HUES6 (cell line): ENCODE measurements at regions not wholly inside any gene's neighbourhood (a gene's known extent, or its start where the extent isn't known, plus 50 kb on each side); places are given as distances from the start of the nearest gene placed in this dataset.
A peak's percentile ranks its signal among the peaks of the same experiment; 100 is the strongest.

Source experiments
- H3K27ac ChIP-seq: 2 replicates; pipeline ENCODE4 v1.7.0; 2013; ENCODE audit warnings: low read depth, mild to moderate bottlenecking, low read length, inconsistent platforms
- H3K27me3 ChIP-seq: 2 replicates; pipeline ENCODE4 v1.6.1; 2013; ENCODE audit warnings: low read length; ENCODE audit not compliant: control insufficient read depth, insufficient read depth
- H3K36me3 ChIP-seq: 2 replicates; pipeline ENCODE4 v1.6.1; 2013; ENCODE audit warnings: low read length; ENCODE audit not compliant: control insufficient read depth, insufficient read depth
- H3K4me1 ChIP-seq: 2 replicates; pipeline ENCODE4 v1.6.1; 2013; ENCODE audit warnings: low read length; ENCODE audit not compliant: control insufficient read depth, insufficient read depth
- H3K4me3 ChIP-seq: 2 replicates; pipeline ENCODE4 v1.5.1; 2013; ENCODE audit warnings: low read depth, low read length
- H3K9ac ChIP-seq: one replicate; pipeline ENCODE4 v1.6.1; 2013; ENCODE audit warnings: mild to moderate bottlenecking, low read length
- H3K9me3 ChIP-seq: 2 replicates; pipeline ENCODE4 v1.6.1; 2013; ENCODE audit warnings: low read depth, low read length; ENCODE audit not compliant: control insufficient read depth, insufficient read depth

DNA sequence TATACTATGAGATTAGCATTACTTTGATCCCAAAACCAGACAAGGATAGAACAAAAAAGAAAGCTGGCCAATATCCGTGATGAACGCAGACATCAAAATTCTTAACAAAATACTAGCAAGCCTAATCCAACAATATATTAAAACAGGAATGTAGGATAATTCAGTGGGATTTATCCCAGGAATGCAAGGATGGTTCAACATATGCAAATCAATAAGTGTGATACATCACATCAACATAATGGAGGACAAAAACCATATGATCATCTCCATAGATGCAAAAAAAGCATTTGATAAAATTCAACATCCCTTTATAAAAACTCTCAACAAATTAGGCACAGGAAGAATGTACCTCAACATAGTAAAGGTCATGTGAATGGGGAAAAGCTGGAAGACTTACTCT, 158.5 kb downstream of the KCNE4 start:
- Histone ChIP-seq H3K27me3 (no peaks in the 10 kb centered on the region), H3K9me3 (peaks cover 8% of the 10 kb centered on the region), H3K9ac (no peak overlapping the region), H3K4me3 (no peak overlapping the region), H3K27ac (no peak overlapping the region), H3K4me1 (peaks cover 6% of the 10 kb centered on the region), H3K36me3 (no peaks in the 10 kb centered on the region)

DNA sequence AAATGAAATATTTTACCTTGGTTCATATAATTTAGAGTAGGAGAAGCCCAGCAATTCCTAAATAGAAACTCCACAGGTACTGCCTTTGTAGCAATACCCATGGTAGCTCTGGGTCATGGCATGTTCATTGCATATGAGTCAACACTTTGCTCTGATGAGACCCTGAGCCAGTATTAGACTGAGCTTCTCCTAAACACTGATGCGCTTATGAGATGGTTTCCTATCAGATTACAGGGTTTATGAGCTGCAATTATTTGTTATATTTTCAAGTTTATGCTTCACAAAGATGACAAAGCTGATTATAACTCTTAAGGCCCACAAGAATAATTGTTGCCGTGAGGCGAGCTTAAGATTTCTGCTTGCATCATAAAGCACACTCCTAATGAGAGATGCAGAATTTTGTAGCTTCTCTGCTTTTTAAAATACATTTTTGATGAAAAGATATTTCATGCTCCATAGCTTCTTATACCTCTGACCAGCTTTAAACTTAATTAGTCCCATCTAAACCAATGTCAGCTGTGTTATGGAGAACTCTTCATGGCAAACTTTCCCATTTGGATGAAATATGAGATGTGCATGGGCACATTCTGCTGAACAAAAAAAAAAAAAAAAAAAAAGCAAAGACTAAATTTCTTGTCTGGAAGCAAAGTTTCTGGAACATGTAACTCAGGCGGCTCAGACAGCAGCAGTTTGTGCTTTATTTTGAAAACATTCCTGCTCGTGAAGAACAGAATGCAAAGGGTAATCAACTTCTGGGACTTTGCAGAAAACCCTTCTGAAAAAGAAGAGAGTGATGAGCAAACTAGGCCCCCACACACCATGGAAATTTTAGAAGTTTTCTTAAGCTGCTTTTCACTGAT, 162.6 kb downstream of the KCNE4 start:
- H3K9ac ChIP-seq: no peak overlapping the region
- no peak overlapping the region for H3K27ac ChIP-seq
- no peaks in the 10 kb centered on the region for H3K36me3 ChIP-seq
- no peaks in the 10 kb centered on the region for H3K27me3 ChIP-seq
- no peak overlapping the region for H3K4me3 ChIP-seq
- H3K4me1 ChIP-seq: peaks cover 10% of the 10 kb centered on the region
- peaks cover 8% of the 10 kb centered on the region for H3K9me3 ChIP-seq

DNA sequence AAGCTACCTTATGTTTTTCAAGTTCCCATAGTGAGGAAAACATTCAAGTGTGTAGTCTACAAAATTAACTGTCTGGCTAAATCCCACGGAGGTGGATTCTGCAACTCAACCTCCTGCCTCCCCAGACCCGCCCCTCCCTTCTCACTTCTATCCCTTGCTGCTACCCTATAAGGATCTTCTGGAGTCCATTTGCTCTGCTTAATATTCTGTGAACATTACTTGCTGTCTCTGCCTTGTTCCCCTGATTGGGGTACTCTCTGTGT, 163.2 kb downstream of the KCNE4 start:
- H3K4me3 ChIP-seq: no peak overlapping the region
- peaks cover 6% of the 10 kb centered on the region for H3K9me3 ChIP-seq
- H3K27ac ChIP-seq: no peak overlapping the region
- H3K27me3 ChIP-seq: no peaks in the 10 kb centered on the region
- no peak overlapping the region for H3K9ac ChIP-seq
- H3K4me1 ChIP-seq: peaks cover 16% of the 10 kb centered on the region
- no peaks in the 10 kb centered on the region for H3K36me3 ChIP-seq

DNA sequence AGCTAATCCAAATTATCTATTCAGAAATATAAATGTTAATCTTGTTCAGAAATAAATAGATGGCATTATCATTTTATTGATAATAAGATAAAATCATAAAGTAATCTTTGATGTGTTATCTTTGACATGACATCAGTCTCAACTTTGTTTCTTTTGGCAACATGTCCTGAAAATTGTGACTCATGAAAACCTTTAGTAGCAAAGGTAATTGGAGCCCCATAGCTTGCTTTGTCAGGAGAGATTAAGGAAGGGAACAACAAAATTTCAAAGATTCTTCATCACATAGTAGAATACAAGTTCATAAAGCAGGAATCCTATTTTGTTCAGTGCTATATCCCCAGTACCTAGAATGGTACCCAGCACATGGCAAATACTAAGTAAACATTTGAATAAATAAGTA, 165.4 kb downstream of the KCNE4 start:
- Histone ChIP-seq H3K27ac (no peak overlapping the region), H3K9me3 (no peaks in the 10 kb centered on the region), H3K27me3 (no peaks in the 10 kb centered on the region), H3K9ac (no peak overlapping the region), H3K4me1 (peaks cover 27% of the 10 kb centered on the region), H3K36me3 (no peaks in the 10 kb centered on the region), H3K4me3 (no peak overlapping the region)

DNA sequence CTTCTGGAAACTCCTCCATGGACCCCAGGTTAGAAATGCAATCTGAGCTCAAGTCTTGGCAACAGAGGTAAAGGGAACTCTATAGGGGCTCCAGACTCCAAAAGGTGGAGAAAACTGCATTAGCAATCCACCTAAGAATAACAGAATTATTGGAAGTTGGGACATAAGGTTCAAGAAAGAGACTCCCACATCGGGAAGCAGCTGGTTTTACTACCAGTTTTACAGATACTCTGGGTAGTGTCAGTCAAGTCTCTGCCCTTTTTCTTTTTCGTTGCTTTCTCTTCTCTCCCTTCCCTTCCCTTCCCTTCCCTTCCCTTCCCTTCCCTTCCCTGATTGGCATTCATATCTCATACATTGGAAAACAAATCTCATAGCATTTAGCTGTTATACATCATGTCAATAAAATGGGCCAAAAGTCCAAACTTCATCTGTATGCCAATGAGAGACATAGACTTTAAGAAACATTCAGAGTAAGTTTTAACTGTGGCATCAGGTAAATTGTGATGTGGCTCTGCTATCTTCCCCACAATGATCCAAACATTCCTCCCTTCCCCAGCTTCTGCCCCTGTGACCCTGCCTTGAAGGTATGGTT, 166.7 kb downstream of the KCNE4 start:
- Histone ChIP-seq H3K4me1 (peaks cover 27% of the 10 kb centered on the region), H3K4me3 (no peak overlapping the region), H3K27me3 (no peaks in the 10 kb centered on the region), H3K9me3 (no peaks in the 10 kb centered on the region), H3K27ac (no peak overlapping the region), H3K9ac (no peak overlapping the region), H3K36me3 (no peaks in the 10 kb centered on the region)

DNA sequence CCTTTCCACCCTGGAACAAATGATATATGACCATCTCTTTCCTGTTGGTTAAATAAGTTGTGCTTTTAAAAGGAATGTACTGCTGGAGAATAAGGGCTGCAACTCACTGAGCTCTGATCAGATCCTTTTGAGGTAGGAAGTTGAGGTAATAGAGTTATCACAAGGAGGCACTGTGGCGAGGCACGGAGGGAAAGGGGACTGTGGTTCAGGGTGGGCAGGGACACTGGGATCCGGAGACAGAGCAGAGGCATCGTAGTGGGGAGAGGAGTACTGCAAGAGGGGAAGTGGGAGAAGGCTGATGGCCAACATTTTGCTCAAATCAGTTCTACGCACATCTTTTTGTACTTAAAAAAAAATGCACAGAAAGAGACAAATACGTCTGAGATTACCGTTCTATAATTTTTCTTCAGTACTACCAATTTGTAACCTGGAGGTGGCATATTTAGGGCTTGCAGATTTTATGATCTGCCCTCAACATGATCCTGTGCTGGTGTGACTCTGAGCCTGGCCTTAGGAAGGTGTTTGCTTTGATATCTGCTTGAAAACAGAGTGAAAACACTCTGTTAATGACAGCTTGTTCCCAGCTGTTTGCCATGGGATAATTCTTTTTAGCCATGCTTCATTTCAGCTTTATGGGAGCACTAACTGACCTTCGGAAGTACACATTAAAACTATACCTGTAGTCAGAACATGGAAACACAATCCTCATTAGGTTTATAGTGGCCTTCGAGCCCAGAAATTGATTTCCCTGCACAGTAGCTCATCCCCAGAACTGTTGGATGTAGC, 168.1 kb downstream of the KCNE4 start:
- Histone ChIP-seq H3K36me3 (no peaks in the 10 kb centered on the region), H3K4me3 (no peak overlapping the region), H3K27ac (no peak overlapping the region), H3K4me1 (peaks cover 25% of the 10 kb centered on the region), H3K9me3 (no peaks in the 10 kb centered on the region), H3K27me3 (no peaks in the 10 kb centered on the region), H3K9ac (no peak overlapping the region)

DNA sequence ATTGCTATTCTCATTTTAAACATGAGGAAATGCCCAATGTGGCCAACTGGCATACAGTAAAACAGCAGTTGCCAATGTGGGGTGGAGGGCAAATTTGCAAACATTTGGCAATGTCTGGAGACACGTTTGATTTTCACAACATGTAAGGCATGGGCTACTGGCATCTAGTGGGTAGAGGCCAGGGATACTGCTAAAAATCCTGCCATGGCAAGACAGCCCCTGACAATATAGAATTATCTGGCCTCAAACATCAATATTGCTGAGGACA, 168.6 kb downstream of the KCNE4 start:
- Histone ChIP-seq H3K9me3 (no peaks in the 10 kb centered on the region), H3K27me3 (no peaks in the 10 kb centered on the region), H3K36me3 (no peaks in the 10 kb centered on the region), H3K4me3 (no peak overlapping the region), H3K9ac (no peak overlapping the region), H3K27ac (no peak overlapping the region), H3K4me1 (peaks cover 20% of the 10 kb centered on the region)

DNA sequence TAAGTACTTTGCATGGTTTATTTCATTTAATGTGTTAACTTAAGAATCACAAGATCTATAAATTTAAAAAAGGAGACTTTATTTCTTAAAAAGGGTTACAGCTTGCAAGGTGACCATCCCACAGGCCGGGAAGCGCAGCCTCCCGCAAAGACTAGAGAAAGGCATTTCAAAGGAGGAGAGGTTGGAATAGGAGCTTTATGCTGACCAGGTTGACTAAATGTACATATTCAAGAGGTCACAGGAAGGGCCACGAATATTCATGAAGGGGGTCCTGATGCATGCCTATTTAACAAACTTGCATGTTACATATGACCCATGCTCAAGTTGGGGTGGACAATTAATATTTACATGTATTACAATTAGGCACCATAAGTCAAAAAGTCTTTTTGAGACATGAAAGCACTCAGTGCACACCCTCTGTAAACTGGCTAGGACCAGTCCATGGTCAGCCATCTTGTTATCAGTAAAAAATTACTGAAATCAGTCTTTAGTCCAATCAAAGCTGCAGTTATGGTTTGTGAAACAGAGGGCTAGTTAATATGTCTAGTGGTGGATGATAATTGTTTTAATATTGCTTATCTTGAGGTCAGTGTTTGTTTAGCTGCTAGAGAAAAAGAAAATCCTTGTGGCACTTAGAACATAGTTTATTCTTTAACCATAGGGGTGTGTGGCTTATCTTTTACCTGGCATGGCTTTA, 169.3 kb downstream of the KCNE4 start:
- Histone ChIP-seq H3K27ac (peak overlapping the region; percentile 79; the same call in 1 of the 2 replicates), H3K9me3 (no peaks in the 10 kb centered on the region), H3K4me3 (no peak overlapping the region), H3K4me1 (peaks cover 19% of the 10 kb centered on the region), H3K36me3 (no peaks in the 10 kb centered on the region), H3K9ac (peak overlapping the region; percentile 88), H3K27me3 (no peaks in the 10 kb centered on the region)

DNA sequence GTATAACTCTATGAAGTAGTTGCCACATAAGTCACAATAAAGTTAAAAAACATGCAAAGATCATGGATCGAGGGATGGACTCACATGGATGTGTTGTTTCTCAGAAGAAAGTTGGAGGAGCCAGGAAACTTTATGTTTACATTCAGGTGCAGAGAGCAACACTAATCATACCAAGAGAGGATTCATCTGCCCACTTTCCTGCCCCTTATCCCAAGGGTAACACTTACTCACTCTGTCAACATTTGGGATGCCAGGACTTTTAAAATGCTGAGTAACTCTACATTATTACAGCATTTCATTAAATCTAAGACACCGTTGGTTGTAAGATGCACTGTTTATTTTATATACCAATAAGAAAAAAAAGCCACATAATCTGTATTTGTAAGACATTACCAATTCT, 170.4 kb downstream of the KCNE4 start:
- Histone ChIP-seq H3K9me3 (no peaks in the 10 kb centered on the region), H3K27ac (no peak overlapping the region), H3K4me3 (no peak overlapping the region), H3K4me1 (peaks cover 19% of the 10 kb centered on the region), H3K9ac (no peak overlapping the region), H3K27me3 (no peaks in the 10 kb centered on the region), H3K36me3 (no peaks in the 10 kb centered on the region)

DNA sequence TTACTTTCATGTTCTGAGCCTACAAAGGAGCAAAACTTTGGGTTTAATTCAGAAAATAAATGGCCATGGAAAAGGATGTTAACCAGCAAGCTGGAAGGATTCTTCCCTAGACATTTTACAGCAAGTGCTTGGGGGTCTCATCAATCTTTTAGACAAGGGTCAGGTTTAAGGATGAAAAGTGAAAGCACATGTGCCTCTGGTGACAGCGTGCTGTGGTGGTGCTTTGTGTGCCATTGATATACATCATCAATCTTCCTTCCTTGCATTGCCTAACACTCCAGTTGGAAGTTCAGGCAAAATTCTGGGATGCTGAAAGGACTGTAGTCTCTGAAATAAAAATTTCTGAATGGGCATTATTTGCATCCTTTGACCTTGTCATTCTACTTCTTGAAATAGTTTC, 171.2 kb downstream of the KCNE4 start:
- Histone ChIP-seq H3K9ac (no peak overlapping the region), H3K36me3 (no peaks in the 10 kb centered on the region), H3K4me3 (no peak overlapping the region), H3K27me3 (no peaks in the 10 kb centered on the region), H3K4me1 (peaks cover 19% of the 10 kb centered on the region), H3K27ac (no peak overlapping the region), H3K9me3 (no peaks in the 10 kb centered on the region)

DNA sequence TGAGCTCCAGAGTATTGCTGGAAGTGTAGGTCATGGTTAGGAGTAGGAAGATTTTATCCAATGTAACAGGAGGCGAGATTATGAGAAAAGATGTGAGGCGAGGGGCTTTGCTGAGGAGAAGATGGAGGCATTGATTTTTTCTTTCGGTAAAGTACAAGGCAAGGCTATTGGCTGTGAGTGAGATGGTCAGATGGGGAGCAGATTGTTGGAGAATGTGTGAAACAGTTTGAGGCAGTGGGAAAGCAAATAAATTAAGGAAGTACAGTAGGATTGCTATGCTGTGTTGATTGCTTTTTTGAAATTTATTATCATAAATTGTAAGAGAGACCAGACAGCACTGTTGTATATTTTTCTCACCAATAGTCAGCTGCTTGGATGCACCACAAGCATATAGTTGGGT, 173.3 kb downstream of the KCNE4 start:
- H3K9ac ChIP-seq: no peak overlapping the region
- H3K27me3 ChIP-seq: no peaks in the 10 kb centered on the region
- no peaks in the 10 kb centered on the region for H3K36me3 ChIP-seq
- no peak overlapping the region for H3K27ac ChIP-seq
- peaks cover 11% of the 10 kb centered on the region for H3K4me1 ChIP-seq
- H3K9me3 ChIP-seq: no peaks in the 10 kb centered on the region
- no peak overlapping the region for H3K4me3 ChIP-seq
